Ovary (tissue), 7 donors: ENCODE measurements at regions not wholly inside any gene's neighbourhood (a gene's known extent, or its start where the extent isn't known, plus 50 kb on each side); places are given as distances from the start of the nearest gene placed in this dataset.

Experiments used
- DNase-seq, 5 donors: peaks; one replicate each; pipeline ENCODE4 v3.0.0-alpha.2; 2019 to 2020
- H3K27ac ChIP-seq, 2 donors: fragments of 200-600 bp; one replicate each; pipeline versions ENCODE4 v1.5.1 to v1.8.0; 2019 to 2022
- H3K27me3 ChIP-seq: fragments of 200-600 bp; one replicate; pipeline ENCODE4 v1.8.0; 2022
- H3K36me3 ChIP-seq: fragments of 200-600 bp; sonication (generic); one replicate; pipeline ENCODE4 v1.5.1; 2019
- H3K4me1 ChIP-seq: one replicate; pipeline ENCODE4 v1.8.1; 2013; ENCODE audit warnings: mild to moderate bottlenecking, moderate library complexity; ENCODE audit not compliant: insufficient read depth
- H3K4me3 ChIP-seq: fragments of 200-600 bp; sonication (generic); one replicate; pipeline ENCODE4 v1.5.1; 2017
- H3K9me3 ChIP-seq, 2 donors: fragments of 200-600 bp in 1 of 2; sonication (generic) in 1 of 2; one replicate each; pipeline versions ENCODE4 v1.5.1 to v1.8.1; 2013 to 2019; ENCODE audit warnings: mild to moderate bottlenecking in 1 of 2, moderate library complexity in 1 of 2
- EP300 ChIP-seq: sonication (generic); formaldehyde crosslinking; IDR thresholded peaks from one replicate; pipeline ENCODE4 v1.6.1; 2017; ENCODE audit warnings: antibody characterized with exemption
- POLR2A ChIP-seq: fragments of 450-650 bp; IDR thresholded peaks from one replicate; pipeline ENCODE4 v1.6.1; 2017; ENCODE audit warnings: antibody characterized with exemption, mild to moderate bottlenecking, moderate library complexity
- WGBS, 3 donors: extraction: QIAGEN DNeasy Blood & Tissue Kit in 1 of 3; methylation state at CpG; one replicate each; pipeline versions ENCODE4 v1.1.5 to v1.1.7; 2013 to 2017; 5-methylcytosine and 5-hydroxymethylcytosine counted together
- intact Hi-C, 4 donors: fragments of 100-400 bp; cut with DNase I; formaldehyde crosslinking; loops; one replicate each; pipeline versions ENCODE4 v1.11.0 to v1.15.1; 2022 to 2023
- TF ChIP-seq, protein P1 (sequence below), 3 donors: fragments of 450-650 bp in 2 of 3; fragments of 200-600 bp in 1 of 3; IDR thresholded peaks; one replicate each; pipeline versions ENCODE4 v1.5.1 to v1.8.0; 2016 to 2022; ENCODE audit warnings: antibody characterized with exemption in 3 of 3, mild to moderate bottlenecking in 1 of 3
- donor health status: DM: no; HTN: no; CAD: no; lungs with moderate emphysema.
- donor health status: DM: no; HTN: no; CAD: no.
- donor health status: Bipolar disorder and iron deficiency.
- donor health status: DM: no; HTN: no; CAD: no.
- donor health status: DM: yes; HTN: yes; CAD: no.

DNA sequence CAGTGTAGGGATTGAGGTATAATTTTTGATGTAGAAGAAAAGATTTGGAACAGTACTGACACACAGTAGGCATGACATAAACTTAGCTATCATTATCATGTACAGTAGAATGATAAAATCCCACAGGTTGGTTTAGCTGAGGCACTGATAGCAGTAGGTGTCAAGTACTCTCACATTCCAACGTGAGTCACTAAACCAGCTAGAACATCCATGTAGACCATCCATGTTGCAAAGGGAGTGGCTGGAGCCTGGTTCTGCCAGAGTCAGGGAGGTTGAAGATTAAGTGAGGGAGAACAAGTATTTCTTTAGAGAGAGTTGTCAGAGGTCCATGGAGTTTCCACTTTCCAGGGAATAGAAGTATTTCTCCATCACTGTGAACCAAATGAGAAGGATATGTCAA lies 157.2 kb upstream of the TMEM108 start:
- WGBS, 3 donors, result 71 to 86% (median 80%) methylated on average over 1 of the region's 1 CpG
- no peak overlapping the region for H3K27ac ChIP-seq
- DNase-seq, result no peak
- H3K36me3 ChIP-seq, result no peaks in the 10 kb centered on the region
- no peaks in the 10 kb centered on the region for H3K4me1 ChIP-seq
- TF ChIP-seq, protein P1, sequence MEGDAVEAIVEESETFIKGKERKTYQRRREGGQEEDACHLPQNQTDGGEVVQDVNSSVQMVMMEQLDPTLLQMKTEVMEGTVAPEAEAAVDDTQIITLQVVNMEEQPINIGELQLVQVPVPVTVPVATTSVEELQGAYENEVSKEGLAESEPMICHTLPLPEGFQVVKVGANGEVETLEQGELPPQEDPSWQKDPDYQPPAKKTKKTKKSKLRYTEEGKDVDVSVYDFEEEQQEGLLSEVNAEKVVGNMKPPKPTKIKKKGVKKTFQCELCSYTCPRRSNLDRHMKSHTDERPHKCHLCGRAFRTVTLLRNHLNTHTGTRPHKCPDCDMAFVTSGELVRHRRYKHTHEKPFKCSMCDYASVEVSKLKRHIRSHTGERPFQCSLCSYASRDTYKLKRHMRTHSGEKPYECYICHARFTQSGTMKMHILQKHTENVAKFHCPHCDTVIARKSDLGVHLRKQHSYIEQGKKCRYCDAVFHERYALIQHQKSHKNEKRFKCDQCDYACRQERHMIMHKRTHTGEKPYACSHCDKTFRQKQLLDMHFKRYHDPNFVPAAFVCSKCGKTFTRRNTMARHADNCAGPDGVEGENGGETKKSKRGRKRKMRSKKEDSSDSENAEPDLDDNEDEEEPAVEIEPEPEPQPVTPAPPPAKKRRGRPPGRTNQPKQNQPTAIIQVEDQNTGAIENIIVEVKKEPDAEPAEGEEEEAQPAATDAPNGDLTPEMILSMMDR (IDR thresholded peaks at IDR 0.05), result no peak
- TF ChIP-seq POLR2A (no peak), EP300 (no peak)
- no peak overlapping the region for H3K4me3 ChIP-seq
- H3K9me3 ChIP-seq, result no peaks in the 10 kb centered on the region
- intact Hi-C loops, result no loop called here
- no peaks in the 10 kb centered on the region for H3K27me3 ChIP-seq

- no peaks in the 10 kb centered on the region for H3K4me1 ChIP-seq
- DNase-seq, result no peak
- no peaks in the 10 kb centered on the region for H3K27me3 ChIP-seq
- no peak for TF ChIP-seq EP300
- TF ChIP-seq, protein P1 (IDR thresholded peaks at IDR 0.05), result no peak
- no peak for TF ChIP-seq POLR2A
- no peak overlapping the region for H3K4me3 ChIP-seq
- no peak overlapping the region for H3K27ac ChIP-seq
- intact Hi-C loops, result no loop called here
- no peaks in the 10 kb centered on the region for H3K9me3 ChIP-seq
- H3K36me3 ChIP-seq, result no peaks in the 10 kb centered on the region
These were observed 157.4 kb upstream of the NPHP3 start for GRCh38 chr3:132879656-132880055.

DNA sequence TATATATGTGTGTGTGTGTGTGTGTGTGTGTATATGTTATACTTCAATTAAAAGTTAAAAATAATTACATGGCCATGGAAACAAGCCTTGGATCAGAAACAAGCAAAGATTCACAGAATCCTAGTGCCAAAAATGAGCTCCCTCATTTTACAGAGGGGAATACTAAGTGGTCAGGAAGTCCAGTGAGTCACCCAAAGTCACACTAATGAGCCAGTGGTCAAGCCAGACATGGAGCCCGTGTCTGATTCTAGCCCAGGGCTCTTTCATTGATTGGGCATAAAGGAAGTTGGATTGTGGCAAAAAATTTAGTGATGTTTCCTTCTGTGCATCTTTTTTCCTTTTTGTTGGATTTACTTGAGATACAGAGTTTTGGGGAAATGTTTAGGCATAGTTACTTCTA lies 152.5 kb upstream of the NPHP3 start:
- H3K27ac ChIP-seq, result no peak overlapping the region
- TF ChIP-seq, protein P1 (IDR thresholded peaks at IDR 0.05), result no peak
- TF ChIP-seq POLR2A, result no peak
- TF ChIP-seq EP300, result no peak
- 49 to 82% (median 63%) methylated on average over 1 of the region's 1 CpG for WGBS, 3 donors
- no peak for DNase-seq
- no peaks in the 10 kb centered on the region for H3K9me3 ChIP-seq
- no peak overlapping the region for H3K4me3 ChIP-seq
- no peaks in the 10 kb centered on the region for H3K27me3 ChIP-seq
- intact Hi-C loops, result no loop called here
- no peaks in the 10 kb centered on the region for H3K4me1 ChIP-seq
- H3K36me3 ChIP-seq, result no peaks in the 10 kb centered on the region

- no peak for DNase-seq
- WGBS, 3 donors, result 31 to 55% (median 40%) methylated on average over 1 of the region's 1 CpG
- H3K27me3 ChIP-seq, result no peaks in the 10 kb centered on the region
- H3K4me1 ChIP-seq, result no peaks in the 10 kb centered on the region
- intact Hi-C loops, result no loop called here
- H3K36me3 ChIP-seq, result no peaks in the 10 kb centered on the region
- H3K27ac ChIP-seq, result no peak overlapping the region
- H3K9me3 ChIP-seq, result no peaks in the 10 kb centered on the region
- TF ChIP-seq POLR2A, result no peak
- TF ChIP-seq, protein P1 (IDR thresholded peaks at IDR 0.05), result no peak
- H3K4me3 ChIP-seq, result no peak overlapping the region
These were observed 150.5 kb upstream of the NPHP3 start for GRCh38 chr3:132872711-132873110.

DNA sequence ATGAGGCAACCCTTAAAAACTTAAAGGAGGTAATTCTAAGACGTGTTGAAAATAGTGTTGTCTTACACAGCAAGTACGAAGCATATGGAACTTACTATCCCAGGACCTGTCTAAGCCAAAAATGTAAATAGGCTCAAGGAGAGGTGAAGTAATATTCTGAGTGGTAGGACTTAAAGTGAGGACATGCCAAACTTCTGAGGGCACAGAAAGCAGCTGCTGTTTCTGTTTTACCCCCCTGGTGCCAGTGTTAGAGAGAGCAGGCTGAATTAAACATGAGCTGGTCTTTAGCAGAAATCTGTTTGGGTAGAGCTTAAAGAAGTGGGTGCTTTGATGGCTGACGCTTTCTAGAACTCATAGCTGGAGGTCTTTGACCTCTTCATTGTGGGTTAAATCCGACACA lies 149.7 kb upstream of the NPHP3 start:
- Histone ChIP-seq H3K4me3 (no peak overlapping the region), H3K27me3 (no peaks in the 10 kb centered on the region), H3K4me1 (no peaks in the 10 kb centered on the region), H3K9me3 (no peaks in the 10 kb centered on the region), H3K27ac (no peak overlapping the region), H3K36me3 (no peaks in the 10 kb centered on the region)
- intact Hi-C loops, result no loop called here
- 72 to 73% (median 73%) methylated on average over 4 of the region's 4 CpGs for WGBS, 3 donors
- TF ChIP-seq EP300, result no peak
- TF ChIP-seq, protein P1 (IDR thresholded peaks at IDR 0.05), result no peak
- no peak for TF ChIP-seq POLR2A
- no peak for DNase-seq
